GM21723 (cell line): ENCODE measurements at regions not wholly inside any gene's neighbourhood (a gene's known extent, or its start where the extent isn't known, plus 50 kb on each side); places are given as distances from the start of the nearest gene placed in this dataset.
A peak's percentile ranks its signal among the peaks of the same experiment; 100 is the strongest.

Experiments
- ATAC-seq: cut with Tn5 transposase; IDR thresholded peaks from one replicate; pipeline ENCODE4 v1.9.1; 2021; ENCODE audit warnings: mild to moderate bottlenecking, moderate library complexity; ENCODE audit not compliant: unreplicated experiment

DNA sequence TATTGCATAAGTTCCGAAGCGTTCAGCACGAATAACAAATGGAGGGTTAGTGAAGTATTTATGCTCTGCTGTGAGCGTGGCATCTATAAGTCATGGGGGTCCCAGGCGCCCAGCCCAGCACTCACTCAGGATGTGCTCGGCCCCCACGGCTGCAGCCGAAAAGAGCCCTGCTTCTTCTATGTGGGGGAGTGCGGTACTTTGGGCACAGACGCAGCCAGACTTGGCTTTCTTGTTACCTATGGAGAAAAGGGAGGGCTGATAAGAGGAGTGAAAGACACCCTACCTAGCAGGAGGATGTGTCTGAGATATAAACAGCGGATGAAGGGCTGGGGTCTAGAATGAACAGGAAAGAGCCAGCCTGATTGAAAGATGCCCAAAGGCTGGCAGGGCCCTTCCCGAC lies 51.4 kb downstream of the MRPL36 start:
- ATAC-seq = no peak

DNA sequence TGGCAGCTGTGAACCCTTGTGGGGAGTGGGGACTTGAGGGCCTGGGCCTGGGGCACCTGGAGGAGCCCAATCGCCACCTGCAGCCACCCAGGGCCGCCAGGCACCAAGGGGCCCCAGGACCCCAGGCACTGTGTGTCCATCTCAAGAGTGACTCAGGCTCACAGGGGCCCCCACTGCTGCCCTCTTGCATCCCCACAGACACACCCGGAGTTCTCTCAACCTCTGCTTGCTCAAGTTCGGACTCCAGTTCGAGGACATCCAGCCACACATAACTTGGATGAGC lies 51.9 kb downstream of the MRPL36 start:
- ATAC-seq = no peak

DNA sequence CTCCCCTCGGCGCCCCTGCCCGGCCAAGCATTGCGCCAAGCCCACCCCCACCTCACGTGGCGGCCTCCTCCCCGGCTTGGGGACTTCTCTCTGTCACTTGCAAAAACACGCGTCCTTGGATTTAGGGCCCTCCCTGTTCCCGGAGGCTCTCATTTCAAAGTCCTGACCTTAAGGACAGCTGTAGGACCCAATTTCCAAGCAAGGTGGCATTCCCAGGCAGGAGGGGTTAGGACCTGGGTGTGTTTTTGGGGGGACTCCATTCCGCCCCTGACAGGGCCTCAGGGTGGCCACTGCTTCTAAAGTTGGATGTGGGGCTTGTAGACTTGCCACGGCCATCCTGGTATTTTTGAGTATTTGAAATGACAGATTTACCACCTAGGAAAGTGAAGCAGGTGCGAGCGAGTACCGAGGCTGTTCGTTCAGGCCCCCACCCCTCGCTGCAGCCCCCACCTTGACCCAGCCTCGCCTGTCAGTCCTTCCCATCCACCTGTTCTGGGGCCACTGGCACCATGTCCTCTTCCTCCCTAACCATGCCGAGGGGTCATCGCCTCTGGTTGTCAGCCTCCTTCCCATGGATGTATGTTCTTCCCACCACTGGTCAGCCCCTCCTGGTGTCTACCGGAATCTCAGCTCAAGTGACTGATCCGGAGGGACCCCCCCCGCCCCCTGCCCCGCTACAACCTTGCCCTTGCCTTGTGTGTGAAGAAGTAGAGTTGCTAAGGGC lies 52.4 kb downstream of the MRPL36 start:
- no peak for ATAC-seq

DNA sequence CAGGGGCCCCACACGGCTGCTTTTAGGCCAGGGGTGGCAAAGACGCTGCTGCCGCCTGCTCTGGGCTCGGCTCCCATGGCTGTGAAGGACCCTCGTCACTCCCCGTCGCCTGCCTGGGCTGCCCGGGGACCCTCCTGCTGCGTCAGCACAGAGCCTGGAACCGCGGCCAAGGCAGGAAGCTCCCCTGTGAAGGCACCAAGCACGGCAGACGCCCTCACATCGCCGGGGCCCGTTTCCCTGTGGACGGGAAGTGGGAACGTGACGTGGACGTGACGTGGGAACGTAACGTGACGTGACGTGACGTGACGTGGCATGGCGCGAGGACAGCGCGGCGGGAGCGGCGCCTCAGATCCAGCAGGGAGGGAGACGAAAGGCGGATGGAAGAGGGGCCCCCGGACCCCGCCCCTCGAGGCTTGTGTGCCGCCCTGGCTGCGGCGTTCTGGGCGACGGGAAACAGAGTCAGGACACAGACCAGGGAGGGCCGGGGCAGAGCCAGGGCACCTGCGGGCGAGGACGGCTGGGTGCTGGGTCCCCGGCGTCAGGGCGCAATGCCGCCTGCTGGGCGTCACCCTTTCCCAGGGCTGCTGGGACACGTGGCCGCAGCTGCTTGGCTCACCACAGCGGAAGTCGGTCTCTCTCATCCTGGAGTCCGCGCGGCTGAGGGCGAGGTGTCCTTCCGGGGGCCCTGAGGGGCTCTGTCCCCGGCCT lies 53.1 kb downstream of the MRPL36 start:
- no peak for ATAC-seq

DNA sequence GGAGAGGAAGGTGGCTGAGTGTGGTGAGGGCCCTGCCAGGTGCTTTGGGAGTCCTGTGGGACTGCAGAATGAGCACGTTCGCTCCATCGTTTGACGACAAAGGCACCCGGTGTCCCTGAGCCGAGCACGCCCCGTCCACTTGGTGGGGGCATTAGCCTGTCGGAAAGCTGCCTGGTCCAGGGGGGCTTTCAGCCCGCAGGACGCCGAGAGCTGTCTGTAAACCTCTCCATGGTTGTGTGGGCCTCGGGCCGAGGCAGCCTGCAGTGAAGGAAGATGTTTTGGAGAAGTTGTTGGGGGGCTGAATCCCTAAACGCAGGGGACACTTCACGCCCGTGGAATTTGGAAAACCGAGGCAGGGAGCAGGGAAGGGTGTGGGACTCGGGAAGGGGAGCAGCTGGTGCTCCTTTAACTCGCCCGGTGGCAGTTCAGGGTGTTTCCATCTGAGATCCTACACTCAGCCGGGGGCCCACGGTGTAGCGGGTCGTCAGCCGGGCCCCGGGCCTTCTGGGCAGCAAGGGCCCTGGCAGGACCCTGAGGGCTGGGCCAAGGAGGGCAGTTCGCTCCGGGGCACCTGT lies 53.8 kb downstream of the MRPL36 start:
- no peak for ATAC-seq

DNA sequence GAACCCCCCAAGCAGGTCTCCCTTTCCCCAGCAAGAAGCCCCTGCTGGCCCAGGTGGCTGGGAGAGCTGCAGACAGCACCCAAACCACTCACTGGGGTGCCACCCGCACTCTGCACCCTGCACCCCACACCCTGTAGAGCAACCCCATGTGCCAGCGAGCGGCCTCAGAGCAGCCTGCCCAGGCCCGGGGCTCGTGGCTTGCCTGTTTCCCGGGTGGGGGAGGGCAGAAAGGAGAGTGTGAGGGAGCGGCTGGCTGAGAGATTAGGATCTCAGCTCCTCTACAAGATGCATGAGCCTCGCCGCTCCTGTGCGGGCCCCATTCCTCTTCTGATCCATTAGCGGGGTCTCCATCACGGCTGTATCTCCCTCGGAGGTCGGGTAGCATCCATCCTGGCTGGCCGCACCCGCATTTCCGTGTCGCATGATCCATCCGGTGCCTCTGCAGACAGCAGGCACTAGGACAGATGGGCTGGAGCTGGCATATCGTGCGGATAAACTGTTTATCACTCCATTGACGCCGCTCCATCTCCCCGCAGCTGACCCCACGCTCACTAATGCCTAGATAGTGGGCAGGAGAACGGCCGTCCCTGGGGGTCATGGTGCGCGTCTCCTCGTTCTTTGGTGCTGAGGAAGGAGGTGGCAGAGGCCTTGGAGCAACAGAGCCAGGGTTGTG lies 54.4 kb downstream of the MRPL36 start:
- ATAC-seq = no peak

DNA sequence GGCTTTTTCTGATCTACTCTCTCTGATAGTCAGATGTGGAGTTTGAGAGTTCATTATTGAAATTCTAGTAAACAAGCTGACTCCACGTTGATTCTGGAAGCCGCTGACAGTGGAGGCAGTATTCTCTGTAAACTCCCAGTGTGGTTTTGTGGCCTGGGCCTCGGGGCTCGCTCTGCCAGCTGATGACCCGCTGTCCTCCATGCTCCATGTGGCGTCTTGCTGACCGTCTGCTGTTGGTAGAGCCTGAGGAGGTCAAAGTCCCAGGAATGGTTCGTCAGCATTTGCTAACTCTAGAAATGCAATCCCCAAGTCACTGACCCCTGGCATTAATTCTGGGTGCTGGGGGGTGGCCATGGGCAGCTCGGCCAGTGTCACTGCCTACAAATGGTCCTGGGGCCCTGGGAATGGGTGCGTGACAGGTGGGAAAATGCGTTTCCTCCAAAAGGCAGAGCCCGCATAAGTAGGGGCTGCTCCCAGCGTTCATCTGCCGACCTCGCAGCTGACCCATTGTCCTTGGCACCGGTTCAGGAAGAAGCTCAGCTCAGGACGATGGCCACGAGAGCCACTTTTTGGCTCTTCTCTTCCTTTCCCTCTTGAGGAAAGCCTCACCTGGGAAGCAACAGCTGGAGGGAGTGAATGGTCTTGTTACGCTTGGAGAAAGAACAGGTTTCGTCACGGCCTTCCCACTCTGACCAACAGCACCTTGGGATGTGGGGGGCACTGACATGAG lies 55.1 kb downstream of the MRPL36 start:
- no peak for ATAC-seq

DNA sequence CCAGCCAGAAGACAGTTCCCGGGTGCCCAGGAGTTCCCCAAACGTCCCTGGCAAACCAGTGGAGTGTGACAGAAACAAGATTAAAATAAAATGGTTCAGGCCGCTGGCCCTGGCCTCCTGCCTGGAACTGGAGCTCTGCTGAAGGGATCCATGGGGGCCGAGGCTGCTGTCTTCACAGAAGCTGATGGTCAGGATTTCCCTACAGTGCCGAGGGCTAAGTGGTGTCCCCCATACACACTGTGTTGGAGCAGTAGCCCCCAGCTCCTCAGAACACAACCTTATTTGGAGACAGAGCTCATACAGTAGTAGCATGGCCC lies 55.9 kb downstream of the MRPL36 start:
- ATAC-seq = no peak

DNA sequence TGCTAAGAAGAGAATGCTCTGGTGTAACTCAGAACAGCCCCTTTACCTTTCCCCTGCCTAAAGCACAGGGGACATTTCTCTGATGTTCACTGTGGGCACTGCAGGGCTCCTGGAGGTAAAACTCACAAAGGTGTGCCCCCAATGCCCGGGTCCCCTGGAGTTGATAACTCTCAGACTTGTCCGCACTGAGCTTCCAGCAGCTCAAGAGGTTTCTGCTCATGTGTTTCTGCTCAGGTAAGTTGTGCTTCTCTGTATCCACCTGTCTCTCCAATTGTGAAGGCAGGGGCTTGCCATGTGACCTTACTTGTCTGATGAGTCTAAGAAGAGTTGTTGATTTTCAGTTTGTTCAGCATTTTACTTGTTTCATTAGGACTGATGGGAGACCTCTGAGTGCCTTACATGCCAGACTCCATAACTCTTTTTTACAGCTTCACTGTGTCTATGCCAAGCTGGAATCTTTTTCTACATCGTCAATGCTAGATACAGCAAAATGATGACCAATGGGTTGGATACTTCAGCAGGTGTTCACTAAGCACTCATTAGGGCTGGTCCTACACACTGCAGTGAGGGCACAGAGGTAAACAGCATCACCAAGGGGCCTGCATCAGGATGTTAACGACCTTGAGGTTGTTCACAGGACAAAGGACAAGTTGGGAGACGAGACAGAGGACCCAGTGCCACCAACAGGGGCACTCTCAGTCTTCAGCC lies 56.4 kb downstream of the MRPL36 start:
- ATAC-seq = no peak

DNA sequence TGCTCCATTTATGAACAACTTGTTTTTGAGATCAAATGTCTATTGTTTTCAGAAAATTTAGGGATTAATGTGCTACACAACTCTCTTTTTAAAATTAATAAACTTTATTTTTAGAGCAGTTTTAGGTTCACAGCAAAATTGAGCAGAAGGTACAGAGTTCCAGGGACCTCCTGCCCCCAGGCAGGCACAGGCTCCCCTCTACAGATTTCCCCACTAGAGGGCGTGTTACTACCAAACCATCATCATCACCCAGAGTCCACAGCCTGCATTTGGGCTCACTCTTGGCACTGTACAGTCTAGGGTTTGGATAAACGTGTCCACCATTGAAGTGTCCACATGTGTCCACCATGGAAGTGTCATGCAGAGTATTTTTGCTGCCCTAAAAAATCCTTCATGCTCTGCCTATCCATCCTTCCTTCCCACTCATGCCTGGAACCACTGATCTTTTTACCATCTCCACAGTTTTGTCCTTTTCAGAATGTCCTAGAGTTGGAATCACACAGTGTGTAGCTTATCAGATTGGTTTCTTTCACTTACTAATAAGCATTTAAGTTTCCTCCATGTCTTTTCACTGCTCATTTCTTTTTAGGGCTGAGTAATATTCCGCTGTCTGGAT lies 61.7 kb downstream of the MRPL36 start:
- peak; percentile 73 for ATAC-seq

DNA sequence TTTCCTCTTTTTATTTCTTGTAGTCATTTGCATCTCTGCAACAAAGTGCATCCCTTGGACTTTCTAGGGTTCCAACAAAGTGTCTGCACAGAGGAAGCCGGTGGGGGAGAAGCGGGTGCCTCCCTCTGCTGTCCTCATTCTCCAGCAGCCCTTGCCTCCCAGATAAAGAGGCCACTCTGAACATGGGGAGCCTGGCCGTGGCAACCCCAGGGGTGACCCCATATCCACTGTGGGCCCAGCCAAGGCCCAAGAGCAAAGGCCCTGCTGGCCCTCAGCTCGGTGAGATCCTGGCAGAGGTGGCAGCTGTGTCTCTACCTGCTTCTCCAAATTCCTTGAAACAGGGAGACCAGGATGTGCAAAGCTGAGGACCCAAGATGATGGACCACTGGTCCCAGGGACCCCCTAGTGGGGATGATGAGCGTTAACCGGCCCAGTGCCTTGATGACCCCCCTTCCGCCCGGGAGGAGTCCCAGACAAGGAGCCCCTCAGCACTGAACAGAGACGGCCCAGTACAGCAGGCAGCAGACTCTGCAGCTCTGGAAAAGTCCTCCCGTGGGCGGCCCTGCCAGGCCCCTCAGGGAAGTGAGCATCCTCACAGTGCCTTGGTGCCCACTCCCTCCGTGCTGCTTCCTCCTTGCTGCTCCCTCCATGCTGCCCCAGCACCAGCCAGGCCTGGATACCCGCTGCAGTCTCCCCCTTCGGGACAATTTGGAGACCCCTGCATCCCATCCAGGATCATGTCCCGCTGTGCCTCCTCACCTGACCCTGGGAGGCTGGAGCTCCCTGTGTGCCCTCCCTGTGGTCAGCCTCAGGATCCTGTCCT lies 62.5 kb downstream of the MRPL36 start:
- ATAC-seq = no peak

DNA sequence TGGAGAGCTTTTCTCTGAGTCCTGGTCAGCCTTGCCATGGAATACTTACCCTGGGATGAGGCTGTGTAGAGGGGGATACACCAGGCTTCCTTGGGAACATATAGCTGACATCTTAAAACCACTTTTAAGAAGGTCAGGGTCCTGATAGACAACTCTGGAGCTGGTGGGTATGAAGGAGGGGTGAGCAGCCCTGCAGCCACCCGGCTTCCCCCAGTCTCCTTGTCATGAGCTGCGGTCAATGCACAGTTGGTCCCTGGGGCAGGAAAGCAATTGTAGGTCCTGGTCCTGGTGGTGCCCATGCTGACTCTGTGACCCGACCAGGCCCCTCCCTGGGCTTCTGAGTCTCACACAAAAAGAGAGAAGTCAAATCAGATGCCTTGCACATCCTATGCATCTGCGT lies 63.6 kb downstream of the MRPL36 start:
- ATAC-seq = no peak

DNA sequence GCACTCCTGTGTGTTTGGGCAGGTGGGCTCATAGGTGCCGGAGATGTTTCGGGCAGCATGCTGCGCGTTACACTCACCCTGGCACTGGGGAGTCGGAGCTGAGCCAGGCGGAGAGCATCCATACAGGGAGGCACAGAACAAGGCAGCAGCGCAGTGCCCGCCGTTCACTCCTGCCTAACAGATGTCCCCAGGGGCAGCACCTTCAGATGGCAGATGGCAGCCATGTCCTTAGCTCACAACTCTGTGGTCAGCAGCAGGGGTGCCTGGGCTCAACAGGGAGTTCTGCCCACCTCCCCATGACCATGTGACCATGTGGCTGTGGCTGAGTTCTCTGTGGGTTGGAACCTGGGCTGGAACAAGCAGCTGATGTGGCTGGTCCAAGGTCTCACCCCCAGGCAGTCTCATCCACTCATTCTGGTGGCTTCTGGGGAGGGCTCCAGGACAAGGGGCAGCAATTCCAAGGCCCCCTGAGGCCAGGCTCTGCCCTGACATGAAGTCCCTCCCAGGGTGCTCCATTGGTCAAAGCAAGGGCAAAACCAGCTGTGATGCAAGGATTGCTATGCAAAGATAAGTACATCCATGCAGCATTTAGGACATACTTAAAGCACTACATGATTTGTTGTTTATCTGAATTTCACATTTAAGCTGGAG lies 64.2 kb downstream of the MRPL36 start:
- no peak for ATAC-seq

DNA sequence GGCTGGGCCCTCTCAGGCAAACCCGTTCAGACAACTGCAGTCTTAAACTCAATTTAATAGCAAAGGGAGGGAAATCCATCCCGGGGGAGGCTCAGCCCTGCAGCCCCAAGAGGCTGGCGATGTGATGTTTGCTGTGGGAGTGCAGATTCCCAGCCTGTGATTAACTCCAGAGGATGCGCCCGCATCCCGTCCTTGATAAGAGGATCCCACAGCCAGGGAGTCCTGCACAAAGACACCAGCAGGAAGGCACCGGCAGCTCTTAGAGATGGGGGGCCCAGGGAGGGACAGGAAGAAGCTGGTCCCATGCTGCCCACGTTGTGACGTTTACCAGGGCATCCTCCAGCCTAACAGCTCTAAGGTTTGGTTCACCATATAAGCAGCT lies 64.7 kb downstream of the MRPL36 start:
- ATAC-seq = no peak

DNA sequence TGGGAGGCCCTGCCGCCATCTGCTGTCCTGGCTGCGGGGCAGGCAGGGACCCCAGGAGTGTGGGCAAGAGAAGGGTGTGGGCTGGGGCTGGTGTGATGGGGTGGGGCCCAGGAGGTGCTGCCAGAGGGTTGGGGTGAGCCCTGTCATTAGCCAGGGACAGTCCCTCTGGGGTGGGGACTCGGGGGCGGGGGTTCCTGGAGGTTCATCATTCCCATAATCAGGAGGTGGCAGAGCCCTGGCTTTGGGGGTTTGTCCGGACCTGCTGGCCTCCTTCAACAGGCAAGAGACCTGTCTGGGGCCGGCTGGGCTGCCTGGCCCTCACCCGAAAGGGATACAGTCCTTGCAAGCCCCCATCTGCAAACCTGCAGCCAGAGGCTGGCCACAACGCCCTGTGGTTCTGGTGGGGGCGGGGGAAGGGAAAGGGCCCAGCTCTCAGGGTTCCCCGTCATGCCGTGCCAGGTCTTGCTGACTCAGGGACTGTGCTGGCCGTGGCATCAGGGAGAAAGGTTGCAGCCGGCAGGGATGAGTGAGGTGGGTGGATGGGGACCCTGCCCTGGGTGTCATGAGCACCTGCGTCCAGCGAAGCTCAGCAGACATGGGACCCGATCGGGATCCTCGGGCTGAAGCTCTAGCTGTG lies 65.2 kb downstream of the MRPL36 start:
- no peak for ATAC-seq

DNA sequence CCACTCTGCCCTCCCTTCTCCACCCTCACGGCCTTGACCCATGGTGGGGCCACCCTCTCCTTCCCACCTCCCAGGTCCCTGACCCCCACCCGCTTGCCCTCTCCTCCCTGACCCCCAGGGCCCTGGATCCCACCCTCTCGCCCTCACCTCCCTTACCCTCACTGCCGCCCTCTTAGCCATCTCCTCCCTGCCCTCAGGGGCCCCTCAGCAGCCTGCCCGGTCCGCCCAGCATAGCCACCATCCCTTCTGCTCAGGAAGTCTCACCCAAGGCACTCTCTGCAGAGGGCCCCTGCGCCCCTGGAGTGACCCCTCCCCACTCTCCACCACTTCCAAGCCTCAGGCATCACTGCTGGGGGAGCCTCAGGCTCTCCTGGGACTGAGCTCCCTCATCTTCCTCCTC lies 66.3 kb downstream of the MRPL36 start:
- ATAC-seq = no peak

DNA sequence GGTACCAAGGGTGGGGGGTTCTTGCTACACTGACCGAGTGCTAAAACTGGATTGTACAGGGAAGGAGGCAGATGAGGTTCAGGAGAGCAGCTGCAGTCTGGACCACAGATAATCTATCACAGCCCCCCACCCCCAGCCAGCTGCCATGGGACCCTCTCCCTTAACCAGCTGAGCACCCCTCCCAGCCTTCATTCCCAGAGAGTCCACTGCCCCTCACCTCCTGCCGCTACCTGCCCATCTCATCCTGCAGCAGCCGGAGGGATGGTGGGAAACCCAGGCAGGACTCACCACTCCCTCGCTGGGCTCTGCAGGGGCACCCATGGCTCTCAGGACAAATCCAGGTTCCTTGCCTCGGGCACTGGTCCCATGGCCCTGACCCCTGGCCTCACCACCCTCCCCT lies 66.7 kb downstream of the MRPL36 start:
- ATAC-seq = no peak

DNA sequence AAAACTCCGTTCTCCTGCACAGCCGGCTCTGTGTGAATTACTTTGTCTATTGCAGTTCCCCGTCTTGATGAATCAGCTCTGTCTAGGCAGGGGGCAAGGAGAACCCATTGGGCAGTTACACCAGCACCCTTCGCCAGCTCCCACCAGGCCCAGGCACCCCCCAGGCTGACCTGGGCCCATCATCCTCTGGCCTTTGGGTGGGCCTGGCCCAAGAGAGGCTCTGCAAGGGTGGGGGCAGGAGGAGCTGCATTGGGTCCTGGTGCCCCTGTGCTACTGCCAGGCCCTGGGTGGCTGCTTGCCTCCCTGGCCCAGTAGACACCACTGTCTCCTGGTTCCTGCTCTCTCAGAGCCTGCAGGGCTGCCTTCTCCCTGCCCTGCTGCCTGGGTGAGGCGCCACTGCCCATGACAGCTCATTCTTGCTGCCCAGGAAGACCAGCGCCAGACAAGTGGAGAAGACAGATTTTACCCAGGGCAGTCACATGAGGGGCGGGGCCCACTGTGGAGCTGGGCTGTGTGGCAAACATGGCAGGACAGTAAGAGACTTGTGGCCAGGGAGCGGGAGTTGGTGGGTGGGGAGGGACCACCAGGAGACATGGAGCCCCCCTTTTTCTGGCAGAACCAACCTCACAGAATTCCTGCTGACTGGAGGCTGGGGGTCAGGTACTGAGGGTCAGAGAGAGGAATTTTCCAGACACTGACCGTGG lies 67.2 kb downstream of the MRPL36 start:
- ATAC-seq = no peak
